Activated effector memory CD4-positive, alpha-beta T cell treated with anti-CD3 and anti-CD28 coated beads, Interleukin-2, amount 50 U/mL, for 16 hours (primary cell): ENCODE measurements at regions not wholly inside any gene's neighbourhood (a gene's known extent, or its start where the extent isn't known, plus 50 kb on each side); places are given as distances from the start of the nearest gene placed in this dataset.

Experiments
- DNase-seq: peaks from one replicate; pipeline ENCODE4 v3.0.0-alpha.2; 2020

- no peak for DNase-seq
Observed at GRCh38 chr2:88281302-88282217, 111.4 kb downstream of the THNSL2 start.

- no peak for DNase-seq
Observed at GRCh38 chr2:88269836-88270235, 99.7 kb downstream of the THNSL2 start.

- no peak for DNase-seq
Observed at GRCh38 chr2:88265352-88266303, 95.5 kb downstream of the THNSL2 start.

DNA sequence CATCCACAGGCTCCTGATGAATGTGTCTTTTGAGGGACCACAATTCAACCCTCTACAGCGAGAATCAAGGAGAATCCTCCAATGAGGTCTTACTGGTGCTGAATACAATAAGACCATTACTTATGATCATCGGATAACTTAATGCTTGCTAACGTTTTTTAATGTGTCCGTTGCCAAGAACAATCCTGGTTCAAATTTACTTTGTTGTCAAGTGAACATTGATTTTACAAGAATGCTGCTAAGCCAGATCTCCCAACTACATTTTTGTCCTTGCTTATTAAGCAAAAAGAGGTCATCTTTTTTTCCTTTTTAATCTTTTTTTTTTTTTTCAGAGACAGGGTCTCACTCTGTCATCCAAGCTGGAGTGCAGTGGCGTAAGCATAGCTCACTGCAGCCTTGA is 93.7 kb downstream of the THNSL2 start:
- DNase-seq = no peak

- DNase-seq = no peak
Observed at GRCh38 chr2:88261725-88262124, 91.6 kb downstream of the THNSL2 start.

GRCh38 chr2:88258208-88258607 is 88.1 kb downstream of the THNSL2 start:
- DNase-seq = no peak

DNA sequence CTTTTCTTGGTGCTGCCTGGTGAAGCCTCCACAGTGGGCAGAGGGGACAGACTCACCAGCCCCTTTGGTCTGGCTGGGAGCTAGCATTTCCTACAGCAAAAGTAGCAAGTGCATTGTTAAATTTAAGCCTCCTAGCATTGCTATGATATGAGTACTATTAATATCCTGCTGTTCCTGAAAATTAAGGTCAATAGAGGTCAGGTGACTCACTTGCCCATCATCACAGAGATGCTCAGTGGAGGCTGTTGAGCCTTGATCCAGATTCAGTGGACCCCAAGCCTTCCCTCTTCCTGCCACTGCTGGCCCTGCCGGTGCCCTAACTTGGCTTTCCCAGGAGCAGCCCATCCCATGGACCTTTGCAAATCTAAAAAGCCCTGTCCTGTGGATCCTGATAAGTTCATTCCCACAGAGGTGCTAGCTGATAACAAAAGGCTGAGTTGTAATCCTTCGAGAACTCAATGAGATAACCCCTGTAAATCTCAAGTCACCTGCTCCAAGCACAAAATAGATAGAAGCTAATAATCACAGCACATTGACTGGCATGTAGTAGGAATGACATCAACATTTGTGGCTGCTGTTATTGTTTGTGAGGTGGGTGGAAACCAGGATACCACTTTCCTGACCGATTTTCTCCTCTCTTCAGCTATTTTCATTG is 84.4 kb downstream of the THNSL2 start:
- DNase-seq = no peak

DNA sequence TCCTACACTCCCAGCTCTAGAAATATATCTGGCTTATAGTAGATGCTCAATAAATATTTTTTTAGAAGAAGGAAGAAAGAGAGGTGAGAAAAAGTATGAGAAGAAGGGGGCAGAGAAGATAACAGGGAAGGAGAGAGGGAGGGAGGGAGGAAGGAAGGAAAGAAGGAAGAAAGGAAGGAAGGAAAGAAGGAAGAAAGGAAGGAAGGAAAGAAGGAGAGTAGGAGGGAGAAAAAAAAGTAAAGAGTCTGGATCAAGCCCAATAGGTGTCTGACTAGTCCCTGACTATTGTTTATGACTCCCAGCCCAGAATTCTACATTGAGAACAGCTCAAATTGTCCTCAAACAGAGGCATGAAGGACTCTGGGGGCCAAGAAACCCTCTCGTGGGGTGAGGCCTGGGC is 83.9 kb downstream of the THNSL2 start:
- no peak for DNase-seq

DNA sequence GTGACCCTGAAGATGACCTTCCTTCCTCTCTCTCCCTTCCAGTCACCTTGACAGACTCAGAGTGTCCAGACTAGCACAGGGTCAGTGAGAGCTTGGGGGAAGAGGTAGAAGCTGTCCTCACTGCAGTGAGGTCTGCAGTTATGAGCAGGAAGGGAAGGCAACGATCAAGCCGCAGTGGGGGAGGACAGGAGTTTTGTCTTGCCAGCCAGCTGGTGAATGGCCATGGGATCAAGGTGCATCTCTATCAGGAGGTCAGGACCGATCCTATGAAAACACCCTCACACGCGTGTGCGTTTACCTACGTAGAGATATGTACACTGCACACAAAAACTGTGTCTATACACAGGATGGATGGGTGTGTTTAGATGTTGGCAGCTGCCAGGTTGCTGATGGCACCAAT is 83.2 kb downstream of the THNSL2 start:
- DNase-seq = no peak

- DNase-seq = no peak
Observed at GRCh38 chr2:88252646-88253045, 82.5 kb downstream of the THNSL2 start.

GRCh38 chr2:88252111-88252510 is 82.0 kb downstream of the THNSL2 start:
- no peak for DNase-seq

DNA sequence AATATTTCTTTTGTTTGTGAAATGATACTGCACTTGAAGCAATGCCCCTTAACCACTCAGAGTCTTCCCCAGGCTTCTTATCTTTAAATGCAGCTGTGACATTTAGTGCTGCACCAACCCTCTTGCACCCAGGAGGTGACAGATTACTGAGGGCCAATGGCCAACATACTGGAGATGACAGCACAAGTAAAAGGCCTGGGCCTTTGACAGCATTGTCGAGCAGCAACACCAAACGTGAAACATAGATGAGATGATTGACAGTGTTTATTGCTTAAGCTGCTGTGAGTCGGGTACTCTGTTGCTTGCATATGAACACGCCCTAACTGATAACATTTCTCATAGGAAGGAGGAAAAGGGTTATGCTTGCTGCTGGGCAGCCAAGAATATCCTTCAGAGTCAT is 80.3 kb downstream of the THNSL2 start:
- DNase-seq = no peak

DNA sequence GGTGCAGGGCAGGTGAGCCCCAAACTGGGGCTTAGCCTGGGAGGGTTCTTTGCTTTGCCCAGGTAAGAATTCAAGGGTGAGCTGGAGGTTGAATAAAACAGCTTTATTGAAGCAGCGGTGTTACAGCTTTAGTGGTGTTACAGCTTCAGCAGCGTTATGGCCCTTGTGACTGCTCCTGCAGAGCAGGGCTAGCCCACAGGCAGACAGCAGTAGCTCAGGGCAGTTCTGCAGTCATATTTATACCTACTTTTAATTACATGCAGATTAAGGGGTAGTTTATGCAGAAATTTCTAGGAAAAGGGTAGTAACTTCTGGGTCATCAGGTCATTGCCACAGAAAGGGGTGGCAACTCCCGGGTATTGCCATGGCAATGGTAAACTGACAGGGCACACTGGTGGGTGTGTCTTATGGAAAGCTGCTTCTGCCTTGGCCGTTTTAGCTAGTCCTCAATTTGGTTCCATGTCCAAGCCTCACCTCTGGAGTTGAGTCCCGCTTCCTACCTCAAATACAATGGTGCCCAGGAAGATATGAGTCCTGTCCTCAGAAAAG is 78.2 kb downstream of the THNSL2 start:
- DNase-seq = no peak

GRCh38 chr2:88247531-88247930 is 77.4 kb downstream of the THNSL2 start:
- no peak for DNase-seq

GRCh38 chr2:88245109-88245508 is 75.0 kb downstream of the THNSL2 start:
- no peak for DNase-seq

- no peak for DNase-seq
Observed at GRCh38 chr2:88239781-88240180, 69.6 kb downstream of the THNSL2 start.

DNA sequence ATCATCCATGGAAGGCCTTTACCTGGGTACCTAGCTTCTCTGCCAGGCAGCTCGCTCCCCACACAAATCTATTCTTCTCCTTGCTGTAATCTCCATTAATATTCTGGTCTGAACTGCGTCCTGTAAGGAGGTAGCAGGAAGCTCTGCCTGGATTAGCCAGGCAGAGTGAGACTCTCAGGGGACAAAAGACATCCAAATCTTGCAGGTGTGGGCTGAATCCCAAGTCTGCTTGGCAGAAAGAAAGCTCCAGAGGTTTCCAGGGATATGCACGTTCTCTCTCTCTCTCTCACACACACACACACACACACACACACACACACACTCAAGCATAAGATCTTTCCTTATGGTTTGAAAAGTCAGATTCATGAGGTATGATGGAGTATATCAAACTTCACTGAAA is 66.5 kb downstream of the THNSL2 start:
- no peak for DNase-seq
